Fibroblast of lung (primary cell): ENCODE measurements at regions not wholly inside any gene's neighbourhood (a gene's known extent, or its start where the extent isn't known, plus 50 kb on each side); places are given as distances from the start of the nearest gene placed in this dataset.

Experiments
- DNase-seq, 2 donors: peaks; one replicate each; pipeline versions ENCODE4 v3.0.0 to v3.0.0-alpha.2; 2010; ENCODE audit warnings: low read depth in 2 of 2
- H2AFZ ChIP-seq: 2 replicates; pipeline ENCODE4 v1.5.1; 2012; ENCODE audit warnings: low read length, control low read depth, inconsistent platforms
- H3K27ac ChIP-seq: 2 replicates; pipeline ENCODE4 v1.5.1; 2011; ENCODE audit warnings: low read length, control low read depth; ENCODE audit not compliant: insufficient read depth
- H3K27me3 ChIP-seq: 2 replicates; pipeline ENCODE4 v1.5.1; 2011; ENCODE audit warnings: mild to moderate bottlenecking, low read length; ENCODE audit not compliant: control insufficient read depth, insufficient read depth
- H3K36me3 ChIP-seq: 2 replicates; pipeline ENCODE4 v1.5.1; 2011; ENCODE audit warnings: low read length; ENCODE audit not compliant: control insufficient read depth, insufficient read depth
- H3K4me1 ChIP-seq: 2 replicates; pipeline ENCODE4 v1.5.1; 2011; ENCODE audit warnings: low read length; ENCODE audit not compliant: control insufficient read depth, insufficient read depth; ENCODE audit errors: extremely low read depth
- H3K4me2 ChIP-seq: 2 replicates; pipeline ENCODE4 v1.5.1; 2011; ENCODE audit warnings: low read length, control low read depth; ENCODE audit not compliant: insufficient read depth; ENCODE audit errors: extremely low read depth
- H3K4me3 ChIP-seq, 4 experiments: fragments of 200-600 bp in 1 of 4; sonication (generic) in 1 of 4; replicated peaks in 1 of 4; 2 replicates each; pipeline ENCODE4 v1.5.1; 2011 to 2016; ENCODE audit warnings: low read length in 4 of 4, low read depth in 3 of 4, mild to moderate bottlenecking in 3 of 4, control low read depth in 2 of 4, inconsistent platforms in 1 of 4, mixed read lengths in 1 of 4; ENCODE audit not compliant: insufficient read depth in 1 of 4; ENCODE audit errors: control extremely low read depth in 1 of 4
- H3K79me2 ChIP-seq: 2 replicates; pipeline ENCODE4 v1.5.1; 2012; ENCODE audit warnings: mild to moderate bottlenecking, low read length, inconsistent platforms; ENCODE audit not compliant: control insufficient read depth, insufficient read depth
- H3K9ac ChIP-seq: 2 replicates; pipeline ENCODE4 v1.5.1; 2011; ENCODE audit warnings: mild to moderate bottlenecking, low read length, control low read depth; ENCODE audit not compliant: insufficient read depth
- H3K9me3 ChIP-seq: 2 replicates; pipeline ENCODE4 v1.5.1; 2012; ENCODE audit warnings: low read depth, low read length; ENCODE audit not compliant: control insufficient read depth, insufficient read depth
- H4K20me1 ChIP-seq: 2 replicates; pipeline ENCODE4 v1.5.1; 2011; ENCODE audit warnings: low read length; ENCODE audit not compliant: control insufficient read depth, insufficient read depth; ENCODE audit errors: extremely low read depth
- CTCF ChIP-seq, 2 donors: IDR thresholded peaks in 1 of 2; conservative IDR thresholded peaks in 1 of 2; 1 replicate in 1 of 2; 2 replicates in 1 of 2; pipeline ENCODE4 v1.5.1; 2011 to 2012; ENCODE audit warnings: low read length in 2 of 2, control low read depth in 1 of 2, inconsistent platforms in 1 of 2, low read depth in 1 of 2, mild to moderate bottlenecking in 1 of 2
- EZH2 ChIP-seq: IDR thresholded peaks from 2 replicates; pipeline ENCODE4 v1.5.1; 2012; ENCODE audit warnings: low read length, control low read depth, mild to moderate bottlenecking; ENCODE audit errors: missing control alignments

- TF ChIP-seq EZH2 (no peak), CTCF (conservative IDR thresholded peaks at IDR 0.05 in 1 of 2, IDR thresholded peaks at IDR 0.05 in 1 of 2; ENCODE audit: low read depth in 1 of 2, low read length in 2 of 2) (no peak)
- no peaks in the 10 kb centered on the region for H3K79me2 ChIP-seq
- no peaks in the 10 kb centered on the region for H3K27me3 ChIP-seq
- no peaks in the 10 kb centered on the region for H3K36me3 ChIP-seq
- H3K9ac ChIP-seq = no peak overlapping the region
- DNase-seq = no peak
- H3K4me1 ChIP-seq = no peaks in the 10 kb centered on the region
- no peak overlapping the region for H3K4me3 ChIP-seq
- no peaks in the 10 kb centered on the region for H3K9me3 ChIP-seq
- H2AFZ ChIP-seq = no peak overlapping the region
- H3K4me2 ChIP-seq = no peak overlapping the region
- no peak overlapping the region for H3K27ac ChIP-seq
- H4K20me1 ChIP-seq = no peaks in the 10 kb centered on the region
These were observed 214.8 kb upstream of the ADO start for GRCh38 chr10:62589689-62590088.

- no peaks in the 10 kb centered on the region for H4K20me1 ChIP-seq
- H3K4me1 ChIP-seq = no peaks in the 10 kb centered on the region
- no peak overlapping the region for H3K4me3 ChIP-seq
- H3K9me3 ChIP-seq = no peaks in the 10 kb centered on the region
- H3K36me3 ChIP-seq = no peaks in the 10 kb centered on the region
- no peak for TF ChIP-seq CTCF (conservative IDR thresholded peaks at IDR 0.05 in 1 of 2, IDR thresholded peaks at IDR 0.05 in 1 of 2; ENCODE audit: low read depth in 1 of 2, low read length in 2 of 2)
- TF ChIP-seq EZH2 = no peak
- H3K9ac ChIP-seq = no peak overlapping the region
- no peaks in the 10 kb centered on the region for H3K79me2 ChIP-seq
- no peak overlapping the region for H3K27ac ChIP-seq
- no peak overlapping the region for H3K4me2 ChIP-seq
- peak in 1 of 2 donors; percentile 36 for DNase-seq
- no peak overlapping the region for H2AFZ ChIP-seq
- H3K27me3 ChIP-seq = no peaks in the 10 kb centered on the region
These were observed 214.2 kb upstream of the ADO start for GRCh38 chr10:62590306-62590705.

GRCh38 chr10:62594093-62594520 is 210.4 kb upstream of the ADO start:
- Histone ChIP-seq H2AFZ (no peak overlapping the region), H3K4me2 (no peak overlapping the region), H3K27me3 (no peaks in the 10 kb centered on the region), H3K4me1 (no peaks in the 10 kb centered on the region), H3K9me3 (no peaks in the 10 kb centered on the region), H3K27ac (no peak overlapping the region), H3K36me3 (no peaks in the 10 kb centered on the region), H3K4me3 (no peak overlapping the region), H4K20me1 (no peaks in the 10 kb centered on the region), H3K79me2 (no peaks in the 10 kb centered on the region), H3K9ac (no peak overlapping the region)
- TF ChIP-seq EZH2 (no peak), CTCF (conservative IDR thresholded peaks at IDR 0.05 in 1 of 2, IDR thresholded peaks at IDR 0.05 in 1 of 2; ENCODE audit: low read depth in 1 of 2, low read length in 2 of 2) (peak; percentile 92 to 98)
- DNase-seq = peak; percentile 52 to 64
